GM18868 (cell line): ENCODE measurements at regions not wholly inside any gene's neighbourhood (a gene's known extent, or its start where the extent isn't known, plus 50 kb on each side); places are given as distances from the start of the nearest gene placed in this dataset.
"Not testable (repeated sequence)": the region's sequence is repeated elsewhere in the genome, so short reads cannot be mapped to it uniquely, and the experiment has no call there.

Experiments used
- ATAC-seq: cut with Tn5 transposase; IDR thresholded peaks from one replicate; pipeline ENCODE4 v1.9.1; 2021; ENCODE audit warnings: mild to moderate bottlenecking, moderate library complexity; ENCODE audit not compliant: unreplicated experiment

DNA sequence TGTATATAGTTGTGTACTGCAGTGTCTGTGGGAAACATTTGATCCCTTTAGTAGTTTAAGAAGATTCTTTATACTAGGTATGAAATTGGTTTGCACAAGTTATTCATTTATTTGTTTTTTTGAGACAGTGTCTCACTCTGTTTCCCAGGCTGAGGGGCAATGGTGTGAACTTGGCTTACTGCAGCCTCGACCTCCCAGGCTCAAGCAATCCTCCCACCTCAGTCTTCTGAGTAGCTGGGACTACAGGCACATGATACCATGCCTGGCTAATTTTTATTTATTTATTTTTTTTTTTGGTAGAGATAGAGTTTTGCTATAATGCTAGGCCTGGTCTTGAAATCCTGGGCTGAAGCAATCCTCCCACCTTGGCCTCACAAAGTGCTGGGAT, 209.4 kb downstream of the RASSF9 start:
- ATAC-seq: no peak

DNA sequence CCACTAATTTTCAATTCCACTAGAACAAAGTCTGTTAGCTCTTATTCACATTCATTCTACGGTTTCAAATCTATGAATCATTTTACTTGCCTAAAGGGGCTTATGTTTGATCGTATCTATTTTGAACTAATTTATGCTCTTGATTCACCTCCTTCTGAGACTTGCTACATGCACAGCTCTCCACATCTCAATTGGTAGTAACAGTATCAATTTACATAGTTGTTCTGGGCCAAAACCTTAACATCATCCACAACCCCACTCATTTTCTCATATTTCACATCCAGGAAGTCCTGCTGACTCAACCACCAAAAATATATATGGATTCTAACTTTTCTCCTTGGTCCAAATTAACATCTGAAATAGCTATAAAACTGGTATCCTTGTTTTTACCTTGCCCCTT, 208.6 kb downstream of the RASSF9 start:
- ATAC-seq: no peak

DNA sequence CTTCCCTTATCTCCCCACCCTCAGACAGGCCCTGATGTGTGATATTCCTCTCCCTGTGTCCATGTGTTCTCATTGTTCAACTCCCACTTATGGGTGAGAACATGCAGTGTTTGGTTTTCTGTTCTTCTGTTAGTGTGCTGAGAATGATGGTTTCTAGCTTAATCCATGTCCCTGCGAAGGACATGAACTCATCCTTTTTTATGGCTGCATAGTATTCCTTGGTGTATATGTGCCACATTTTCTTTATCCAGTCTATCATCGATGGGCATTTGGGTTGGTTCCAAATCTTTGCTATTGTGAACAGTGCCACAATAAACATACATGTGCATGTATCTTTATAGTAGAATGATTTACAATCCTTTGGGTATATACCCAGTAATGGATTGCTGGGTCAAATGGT, 207.6 kb downstream of the RASSF9 start:
- ATAC-seq: not testable (repeated sequence)

DNA sequence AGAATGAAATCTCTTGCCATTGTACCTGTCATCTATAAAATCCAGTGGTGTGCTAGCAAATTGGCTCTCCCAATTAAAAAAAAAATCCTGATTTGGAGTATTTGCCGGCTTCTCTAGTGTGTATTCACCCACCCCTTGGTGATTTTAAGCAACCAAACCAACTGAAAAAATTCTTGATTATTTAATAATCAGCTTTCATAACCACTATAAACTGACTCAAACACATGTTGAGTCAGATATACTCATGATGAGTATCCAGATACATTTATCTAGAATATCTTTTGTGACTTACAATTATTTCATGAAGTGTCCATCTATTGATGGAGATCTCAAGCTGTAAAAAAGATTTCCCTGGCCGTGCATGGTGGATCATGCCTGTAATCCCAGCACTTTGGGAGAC, 205.4 kb downstream of the RASSF9 start:
- no peak for ATAC-seq

DNA sequence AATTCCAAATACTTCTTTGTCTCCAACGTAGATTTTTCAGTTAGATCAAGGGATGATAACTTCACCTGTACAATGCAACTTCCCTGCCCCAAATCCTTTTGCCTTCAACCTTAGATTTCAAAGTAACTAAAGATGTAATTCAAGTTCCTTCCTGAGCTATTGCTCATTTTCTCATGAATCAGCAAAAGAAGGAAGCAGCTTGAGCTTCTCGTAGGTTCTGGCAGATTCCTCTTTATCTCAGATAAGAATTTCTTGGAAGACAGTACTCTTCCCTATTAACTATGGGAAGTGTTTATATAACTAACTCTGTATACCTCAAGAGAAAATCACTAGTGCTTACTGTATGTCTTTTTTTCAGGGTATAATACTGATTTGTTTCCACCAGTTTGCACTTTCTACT, 203.8 kb downstream of the RASSF9 start:
- no peak for ATAC-seq

DNA sequence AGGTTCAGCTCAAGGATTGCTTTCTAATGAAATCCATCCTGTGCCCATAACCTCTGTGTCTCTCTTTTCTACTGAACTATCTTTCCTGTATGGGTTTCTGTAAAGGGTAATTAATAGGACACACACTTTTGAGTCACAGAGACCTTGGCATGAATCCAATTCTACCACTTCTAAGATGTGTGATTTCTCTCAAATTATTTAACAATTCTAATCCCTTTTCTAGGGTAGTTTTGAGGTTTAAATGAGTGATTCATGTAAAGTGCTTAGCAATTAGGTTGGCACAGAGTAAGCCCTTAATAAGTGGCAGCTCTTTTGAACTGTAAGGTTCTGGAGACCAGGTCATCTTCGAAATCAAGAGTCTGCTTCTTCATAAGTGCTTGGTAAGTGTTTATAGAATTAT, 202.7 kb downstream of the RASSF9 start:
- ATAC-seq: no peak

DNA sequence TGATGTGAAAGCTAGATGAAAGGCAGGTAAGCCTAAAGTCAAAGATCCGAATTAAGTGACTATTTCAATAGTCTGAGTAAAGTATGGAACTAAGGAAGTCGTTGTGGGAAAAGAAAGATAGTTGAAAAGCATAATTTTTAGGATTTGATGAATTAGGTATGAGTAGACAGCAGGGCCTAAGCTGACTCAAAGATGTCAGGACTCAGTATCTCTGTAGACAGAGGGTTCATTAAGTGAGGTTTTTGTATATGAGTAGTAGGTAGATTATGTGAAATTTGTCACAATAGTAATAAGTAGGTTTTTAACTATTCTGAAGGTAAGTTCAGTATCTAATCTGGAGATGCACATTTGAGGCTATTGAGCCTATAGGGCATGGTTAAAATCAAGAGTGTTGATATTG, 196.4 kb downstream of the RASSF9 start:
- ATAC-seq: no peak

DNA sequence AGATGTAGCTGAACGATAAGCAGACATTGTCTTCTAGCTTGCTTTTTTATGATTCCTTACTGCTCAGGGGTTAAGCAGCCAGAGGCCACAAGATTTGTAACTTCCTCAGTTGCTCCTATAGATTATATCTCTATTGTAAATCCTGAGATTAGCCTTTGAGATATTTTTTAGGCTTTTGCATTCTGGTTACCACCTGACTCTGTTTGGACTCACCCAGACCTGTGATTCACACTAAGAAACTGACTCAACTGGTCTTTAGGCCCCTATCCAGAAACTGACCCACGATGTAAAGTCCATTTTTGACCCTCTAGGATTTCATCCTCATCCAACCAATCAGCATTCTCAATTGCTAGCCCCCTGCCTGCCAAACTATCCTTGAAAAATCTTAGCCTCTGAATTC, 194.4 kb downstream of the RASSF9 start:
- ATAC-seq: no peak

DNA sequence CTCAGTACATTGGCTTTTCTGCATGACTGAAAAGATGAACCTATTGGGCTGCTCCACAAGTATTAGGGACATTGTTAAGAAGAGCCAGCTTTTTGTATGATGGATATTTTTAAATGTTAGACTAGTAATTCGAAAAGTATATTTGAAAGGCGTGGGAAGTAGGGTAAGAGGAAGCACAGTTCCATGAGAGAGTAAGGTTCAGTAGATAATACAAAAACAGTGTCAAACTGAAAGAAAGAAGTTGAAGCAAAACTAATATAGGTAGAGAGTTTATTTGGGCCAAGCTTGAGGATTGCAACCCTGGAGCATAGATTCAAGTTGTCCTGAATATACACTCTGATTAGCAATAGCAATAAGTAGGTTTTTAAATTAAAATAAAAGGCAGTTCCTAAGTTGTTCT, 193.9 kb downstream of the RASSF9 start:
- ATAC-seq: peak; percentile 59

DNA sequence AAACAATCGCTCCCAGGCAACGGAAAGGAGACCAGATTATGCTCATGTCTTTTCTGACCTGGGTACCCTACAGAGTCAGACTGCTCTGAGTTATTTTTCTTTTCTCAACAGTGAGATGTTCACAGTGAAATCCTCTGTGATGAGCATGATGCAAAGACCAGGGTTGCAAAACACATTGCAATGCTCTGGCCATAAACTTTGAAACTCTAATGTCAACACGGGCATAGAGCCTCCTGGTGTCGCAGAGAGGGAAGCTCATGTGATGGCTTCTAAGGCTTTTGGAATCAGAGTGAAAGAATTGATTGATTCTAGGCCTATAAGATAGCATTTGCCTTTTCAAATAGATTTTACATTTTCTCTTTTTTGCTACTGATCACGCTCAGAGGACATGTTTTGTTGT, 193.4 kb downstream of the RASSF9 start:
- no peak for ATAC-seq

DNA sequence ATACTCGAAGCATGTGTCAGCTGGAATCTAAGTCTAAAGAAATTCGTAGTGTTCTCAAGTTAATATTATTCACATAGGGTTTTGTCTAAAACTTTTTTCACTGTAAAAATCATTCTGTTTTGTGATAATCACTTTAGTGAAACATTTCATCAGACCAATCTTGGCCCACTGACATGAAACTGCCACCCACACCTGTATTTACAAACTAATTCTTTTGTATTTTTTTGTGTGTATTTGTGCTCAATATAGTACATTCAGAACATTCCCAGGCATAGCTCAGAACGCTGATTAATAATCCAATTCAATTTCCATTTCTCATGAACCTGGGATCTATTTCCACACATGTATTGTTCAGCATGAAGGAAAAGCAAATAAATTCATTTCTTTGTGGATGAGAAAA, 191.7 kb downstream of the RASSF9 start:
- no peak for ATAC-seq

DNA sequence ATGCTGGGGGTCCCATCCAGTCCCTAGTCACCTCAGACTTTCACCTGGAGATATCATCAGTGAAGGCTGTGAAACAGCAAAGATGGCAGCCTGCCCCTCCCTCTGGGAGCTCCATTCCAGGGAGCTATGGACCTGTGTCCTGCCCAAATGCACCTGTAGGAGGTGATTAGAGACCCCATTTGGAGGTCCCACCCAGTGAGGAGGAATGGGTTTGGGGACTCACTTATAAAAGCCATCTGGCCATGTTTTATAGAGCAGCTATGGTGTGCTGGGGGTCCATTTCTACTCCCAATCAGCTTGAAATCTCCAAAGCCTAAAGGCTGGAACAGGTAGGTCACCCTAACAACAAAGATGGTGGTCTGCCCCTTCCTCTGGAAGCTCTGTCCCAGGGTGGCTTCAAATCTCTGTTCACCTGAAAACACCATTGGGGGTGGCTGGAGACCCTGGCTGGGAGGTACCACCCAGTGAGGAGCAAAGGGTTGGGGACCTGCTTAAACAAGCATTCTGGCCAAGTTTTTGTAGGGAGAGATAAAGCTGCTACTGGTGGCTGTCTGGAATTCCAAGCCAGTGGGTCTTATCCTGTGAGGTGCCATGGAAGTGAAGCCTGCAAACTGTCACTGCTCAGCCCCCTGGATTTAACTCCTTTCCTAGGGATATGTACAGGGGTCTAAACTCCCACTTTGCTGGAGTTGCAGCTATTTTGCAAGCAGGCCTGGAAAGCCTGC, 182.3 kb downstream of the RASSF9 start:
- no peak for ATAC-seq

DNA sequence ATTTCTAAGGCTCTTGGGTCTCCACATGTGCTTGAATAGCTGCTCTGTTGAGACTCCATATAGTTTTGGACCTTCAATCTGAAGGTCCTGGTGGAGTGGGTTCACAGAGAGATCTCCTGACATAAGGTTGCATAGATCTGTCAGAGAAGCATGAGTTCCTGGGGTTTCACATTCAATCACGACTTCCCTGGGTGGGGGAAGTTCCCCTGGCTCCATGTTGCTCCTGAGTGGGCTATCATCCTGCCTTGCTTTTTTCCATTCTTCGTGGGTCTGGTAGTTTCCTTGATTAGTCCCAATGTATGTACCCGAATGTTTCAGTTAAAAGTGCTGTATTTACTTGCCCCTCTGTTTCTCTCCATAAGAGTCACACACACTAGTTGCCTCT, 181.8 kb downstream of the RASSF9 start:
- ATAC-seq: no peak

DNA sequence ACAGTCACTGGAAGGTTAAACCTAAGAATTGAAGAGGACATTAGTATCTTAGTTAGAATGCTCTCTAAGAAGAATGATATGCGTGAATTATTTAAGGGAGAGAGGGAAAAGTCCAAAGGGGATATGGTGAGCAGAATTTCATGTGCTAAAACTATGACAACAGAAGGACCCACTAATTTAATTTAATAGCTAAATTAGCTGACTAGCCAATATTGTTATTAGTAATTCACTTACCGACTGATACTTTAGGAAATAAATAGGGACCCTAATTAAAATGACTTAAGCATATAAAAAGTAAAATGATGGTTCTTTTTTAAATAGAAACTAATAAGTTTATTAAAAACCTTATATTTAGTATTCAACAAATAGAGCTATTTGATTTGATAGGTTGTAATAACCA, 179.6 kb downstream of the RASSF9 start:
- no peak for ATAC-seq

DNA sequence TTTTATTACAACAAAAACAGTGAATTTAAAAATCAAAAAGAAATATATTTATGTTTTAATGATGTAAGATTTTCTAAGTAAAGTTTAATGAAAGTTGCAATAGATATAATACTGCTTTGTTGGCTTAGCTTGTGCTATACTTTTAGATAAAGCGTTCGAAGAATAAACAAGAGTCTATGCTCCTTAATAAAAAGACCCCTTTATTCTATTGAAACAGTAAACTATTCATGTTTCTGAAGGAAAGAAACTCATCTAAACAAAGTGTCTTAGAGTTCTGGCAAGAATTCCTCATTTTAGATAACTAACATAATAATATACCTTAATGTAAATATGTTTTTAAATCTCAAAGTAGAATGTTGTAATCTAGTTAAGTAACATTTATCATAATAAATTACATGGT, 179.0 kb downstream of the RASSF9 start:
- no peak for ATAC-seq

DNA sequence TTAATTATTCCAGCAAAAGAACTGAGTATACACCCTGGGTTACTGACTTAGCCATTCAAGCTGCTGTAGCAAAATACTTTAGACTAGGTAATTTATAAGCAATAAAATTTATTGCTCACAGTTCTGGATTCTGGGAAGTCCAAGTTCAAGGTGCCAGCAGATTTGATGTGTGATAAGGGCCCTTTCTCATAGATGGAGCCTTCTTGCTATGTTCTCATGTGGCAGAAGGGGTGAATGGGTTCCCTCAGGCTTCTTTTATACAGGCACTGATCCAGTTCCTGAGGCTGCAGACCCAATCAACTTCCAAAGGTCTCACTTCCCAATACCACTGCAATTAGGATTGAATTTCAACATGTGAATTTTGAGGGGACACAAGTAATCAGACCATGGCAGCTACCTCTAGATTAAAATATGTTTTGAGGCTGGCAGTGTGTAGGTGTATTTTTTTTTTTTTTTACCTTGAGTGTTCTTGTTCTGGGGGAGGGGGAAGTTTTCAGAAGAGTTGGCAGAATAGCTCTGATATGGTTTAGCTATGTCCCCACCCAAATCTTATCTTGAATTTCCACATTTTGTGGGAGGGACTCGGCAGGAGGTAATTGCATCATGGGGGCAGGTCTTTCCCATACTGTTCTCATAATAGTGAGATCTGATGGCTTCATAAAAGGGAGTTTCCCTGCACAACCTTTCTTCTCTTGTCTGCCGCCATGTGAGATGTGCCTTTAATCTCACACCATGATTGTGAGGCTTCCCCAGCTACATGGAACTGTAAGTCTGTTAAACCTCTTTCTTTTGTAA, 178.2 kb downstream of the RASSF9 start:
- no peak for ATAC-seq

DNA sequence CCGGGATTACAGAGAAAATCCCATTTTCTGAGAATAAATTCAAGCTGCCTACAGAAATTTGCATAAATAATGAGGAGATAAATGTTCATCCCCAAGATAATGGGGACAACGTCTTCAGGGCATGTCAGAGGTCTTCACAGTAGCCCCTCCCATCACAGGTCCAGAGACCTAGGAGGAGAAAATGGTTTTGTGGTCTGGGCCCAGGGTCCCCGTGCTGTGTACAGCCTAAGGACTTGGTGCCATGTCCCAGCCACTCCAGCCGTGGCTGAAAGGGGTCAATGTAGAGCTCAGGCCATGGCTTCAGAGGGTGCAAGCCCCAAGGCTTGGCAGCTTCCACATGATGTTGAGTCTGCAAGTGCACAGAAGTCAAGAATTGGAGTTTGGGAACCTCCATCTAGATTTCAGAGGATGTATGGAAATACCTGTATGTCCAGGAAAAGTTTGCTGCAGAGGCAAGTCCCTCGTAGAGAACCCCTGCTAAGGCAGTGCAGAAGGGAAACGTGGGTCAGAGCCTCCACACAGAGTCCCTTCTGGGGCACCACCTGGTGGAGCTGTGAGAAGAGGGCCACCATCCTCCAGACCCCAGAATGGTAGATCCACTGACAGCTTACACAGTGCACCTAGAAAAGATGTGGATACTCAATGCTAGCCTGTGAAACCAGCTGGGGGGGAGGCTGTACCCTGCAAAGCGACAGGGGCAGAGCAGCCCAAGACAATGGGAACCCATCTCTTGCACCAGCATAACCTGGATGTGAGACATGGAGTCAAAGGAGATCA, 176.3 kb downstream of the RASSF9 start:
- no peak for ATAC-seq

DNA sequence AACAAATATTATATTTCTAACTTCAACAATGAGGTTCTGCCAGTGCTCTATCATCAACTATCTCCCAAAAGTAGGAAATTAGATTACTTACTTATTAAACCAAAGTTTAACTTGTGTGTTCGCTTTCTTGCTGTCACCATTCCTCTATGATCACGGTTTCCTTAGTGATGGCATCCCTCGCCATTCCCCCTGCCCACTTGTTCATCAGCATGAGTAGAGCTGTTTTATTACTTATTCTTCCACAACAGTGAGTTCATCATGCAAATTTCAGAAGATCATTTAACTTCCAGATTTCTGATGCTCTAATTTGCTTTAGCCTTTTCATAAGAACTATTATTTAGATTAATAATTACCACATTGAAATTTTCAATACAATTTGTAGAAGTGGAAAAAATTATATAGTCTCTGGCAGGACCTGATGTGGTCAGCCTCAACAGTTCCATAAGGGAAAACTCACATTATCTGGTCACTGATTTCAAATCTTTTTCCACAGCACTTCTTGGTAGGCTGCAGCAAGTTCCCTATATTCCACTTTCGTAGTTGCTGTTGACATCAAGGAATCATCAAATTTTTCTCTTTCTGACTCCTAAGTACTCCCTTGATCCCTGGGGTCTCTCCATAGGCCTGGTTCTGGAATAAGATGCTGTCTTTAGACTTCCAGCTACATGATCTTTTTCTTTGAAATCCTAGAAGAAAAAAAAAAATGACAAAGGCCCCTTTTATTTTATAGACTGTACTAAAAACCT, 174.6 kb downstream of the RASSF9 start:
- ATAC-seq: no peak

DNA sequence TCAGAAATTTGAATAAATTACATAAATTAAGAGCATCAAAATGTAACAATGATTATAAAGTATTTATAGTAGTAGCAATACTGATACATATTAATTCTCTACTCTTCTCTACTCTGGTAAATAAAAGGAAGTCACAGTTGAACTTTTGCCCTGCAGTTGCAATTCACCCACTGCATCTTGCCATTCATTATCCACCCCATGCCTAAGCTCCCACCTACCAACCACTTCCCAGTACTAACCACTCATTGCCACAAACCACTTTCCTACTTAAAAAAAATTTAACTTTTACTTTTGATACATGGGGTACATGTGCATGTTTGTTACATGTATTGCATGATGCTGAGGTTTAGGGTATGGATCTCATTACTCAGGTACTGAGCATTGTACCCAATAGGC, 174.0 kb downstream of the RASSF9 start:
- no peak for ATAC-seq

DNA sequence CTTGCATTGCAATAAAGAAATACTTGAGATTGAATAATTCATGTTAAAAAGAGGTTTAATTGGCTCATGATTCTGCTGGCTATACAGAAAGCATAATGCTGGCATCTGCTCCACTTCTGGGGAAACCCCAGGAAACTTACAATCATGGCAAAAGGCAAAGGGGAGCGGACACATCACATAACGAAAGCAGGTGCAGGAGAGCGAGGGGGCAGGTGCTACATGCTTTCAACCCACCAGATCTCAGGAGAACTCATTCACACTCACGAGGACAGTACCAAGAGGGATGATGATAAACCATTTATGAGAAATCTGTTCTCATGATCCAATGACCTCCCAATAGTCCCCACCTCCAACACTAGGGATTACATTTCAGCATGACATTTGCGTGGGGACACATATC, 172.6 kb downstream of the RASSF9 start:
- ATAC-seq: no peak

DNA sequence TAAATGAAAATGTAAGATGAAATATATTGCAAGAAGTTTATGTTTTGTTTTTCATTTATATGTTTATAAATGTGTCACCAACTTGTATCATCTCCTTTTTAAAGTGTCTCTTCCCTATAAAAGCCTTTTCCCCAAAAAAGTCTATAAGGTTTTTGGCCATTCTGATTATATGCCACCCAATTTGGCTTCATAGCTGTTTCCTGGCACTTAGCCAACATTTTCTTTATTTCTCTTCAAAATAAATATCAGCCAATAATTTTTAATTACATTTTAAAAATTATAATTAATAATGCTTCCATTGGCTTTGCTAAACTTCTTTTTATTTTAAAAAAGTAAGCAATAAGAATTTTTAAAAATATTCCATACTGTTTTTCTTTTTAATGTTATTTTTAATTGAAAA, 171.8 kb downstream of the RASSF9 start:
- no peak for ATAC-seq
